ENCODE measurements at regions not wholly inside any gene's neighbourhood (a gene's known extent, or its start where the extent isn't known, plus 50 kb on each side); places are given as distances from the start of the nearest gene placed in this dataset.
A peak's percentile ranks its signal among the peaks of the same experiment; 100 is the strongest.

GRCh38 chr4:111854494-111855087 is 290.7 kb upstream of the FAM241A start:
- Histone ChIP-seq H3K9me3 (ENCODE audit: control insufficient read depth in 4 of 4, low read length in 3 of 4) (no peaks in the 10 kb centered on the region), H3K36me3 (ENCODE audit: control insufficient read depth in 4 of 4, insufficient read depth in 3 of 4, low read depth in 1 of 4, low read length in 3 of 4) (no peaks in the 10 kb centered on the region), H3K27ac (ENCODE audit: low read depth in 1 of 2, low read length in 2 of 2) (no peak overlapping the region), H3K27me3 (ENCODE audit: control insufficient read depth in 4 of 4, insufficient read depth in 4 of 4, low read length in 3 of 4) (no peaks in the 10 kb centered on the region), H3K4me1 (ENCODE audit: control insufficient read depth in 4 of 4, insufficient read depth in 4 of 4, low read length in 3 of 4) (no peaks in the 10 kb centered on the region), H3K4me3 (ENCODE audit: low read depth in 1 of 3, low read length in 3 of 3) (no peak overlapping the region), H3K9ac (ENCODE audit: low read depth in 1 of 2, low read length in 2 of 2) (no peak overlapping the region)
- 0% methylated on average over 1 of the region's 1 CpG for WGBS
- no peak for DNase-seq (ENCODE audit: low spot score)
- TF ChIP-seq ZBTB33 (IDR thresholded peaks at IDR 0.05) (no peak), JUND (IDR thresholded peaks at IDR 0.05) (no peak), EGR1 (IDR thresholded peaks at IDR 0.05; ENCODE audit: low read depth in 2 of 2) (no peak), RAD21 (IDR thresholded peaks at IDR 0.05) (peak; percentile 83 to 89), MAX (IDR thresholded peaks at IDR 0.05) (no peak), CTCF (IDR thresholded peaks at IDR 0.05; ENCODE audit: low read depth, low read length, missing input control) (peak; percentile 61), ATF3 (IDR thresholded peaks at IDR 0.05) (no peak), NR2F2 (IDR thresholded peaks at IDR 0.05) (no peak), HNF4G (IDR thresholded peaks at IDR 0.05) (no peak)

- H3K9me3 ChIP-seq (ENCODE audit: control insufficient read depth in 4 of 4, low read length in 3 of 4) = no peaks in the 10 kb centered on the region
- H3K9ac ChIP-seq (ENCODE audit: low read depth in 1 of 2, low read length in 2 of 2) = no peak overlapping the region
- no peak overlapping the region for H3K4me3 ChIP-seq (ENCODE audit: low read depth in 1 of 3, low read length in 3 of 3)
- TF ChIP-seq CTCF (IDR thresholded peaks at IDR 0.05; ENCODE audit: low read depth, low read length, missing input control) = no peak
- TF ChIP-seq TAF1 (conservative IDR thresholded peaks at IDR 0.05) = no peak
- no peak for TF ChIP-seq FOXA1 (IDR thresholded peaks at IDR 0.05)
- no peak for TF ChIP-seq RXRA (IDR thresholded peaks at IDR 0.05)
- TF ChIP-seq MAX (IDR thresholded peaks at IDR 0.05) = no peak
- TF ChIP-seq SP1 (IDR thresholded peaks at IDR 0.05) = no peak
- TF ChIP-seq REST (IDR thresholded peaks at IDR 0.05) = no peak
- no peak for TF ChIP-seq HNF4A (conservative IDR thresholded peaks at IDR 0.05)
- TF ChIP-seq ATF3 (IDR thresholded peaks at IDR 0.05) = no peak
- TF ChIP-seq NR2F2 (IDR thresholded peaks at IDR 0.05) = no peak
- TF ChIP-seq GABPA (IDR thresholded peaks at IDR 0.05 in 1 of 2, conservative IDR thresholded peaks at IDR 0.05 in 1 of 2) = no peak
- TF ChIP-seq FOXA2 (IDR thresholded peaks at IDR 0.05) = no peak
- no peak for TF ChIP-seq YY1 (IDR thresholded peaks at IDR 0.05)
- no peak for TF ChIP-seq HNF4G (IDR thresholded peaks at IDR 0.05)
- TF ChIP-seq RAD21 (IDR thresholded peaks at IDR 0.05) = no peak
- TF ChIP-seq JUND (IDR thresholded peaks at IDR 0.05) = no peak
- TF ChIP-seq EGR1 (IDR thresholded peaks at IDR 0.05; ENCODE audit: low read depth in 2 of 2) = no peak
- TF ChIP-seq ZBTB33 (IDR thresholded peaks at IDR 0.05) = no peak
- DNase-seq (ENCODE audit: low spot score) = no peak
- no peaks in the 10 kb centered on the region for H3K36me3 ChIP-seq (ENCODE audit: control insufficient read depth in 4 of 4, insufficient read depth in 3 of 4, low read depth in 1 of 4, low read length in 3 of 4)
- no peaks in the 10 kb centered on the region for H3K27me3 ChIP-seq (ENCODE audit: control insufficient read depth in 4 of 4, insufficient read depth in 4 of 4, low read length in 3 of 4)
- H3K27ac ChIP-seq (ENCODE audit: low read depth in 1 of 2, low read length in 2 of 2) = no peak overlapping the region
- no peaks in the 10 kb centered on the region for H3K4me1 ChIP-seq (ENCODE audit: control insufficient read depth in 4 of 4, insufficient read depth in 4 of 4, low read length in 3 of 4)
- 73% methylated on average over 1 of the region's 1 CpG for WGBS
Measured at GRCh38 chr4:111855308-111855707, 289.9 kb upstream of the FAM241A start.

Data from liver (tissue), 8 donors.